WTC11 (cell line): ENCODE measurements at regions not wholly inside any gene's neighbourhood (a gene's known extent, or its start where the extent isn't known, plus 50 kb on each side); places are given as distances from the start of the nearest gene placed in this dataset.

Experiments used
- ESRRA ChIP-seq: sonication (generic); formaldehyde crosslinking; IDR thresholded peaks from 2 replicates; pipeline ENCODE4 v1.8.1; 2022; ENCODE audit warnings: mild to moderate bottlenecking, missing genetic modification reagents, borderline replicate concordance
- FOXJ3 ChIP-seq: sonication (generic); formaldehyde crosslinking; IDR thresholded peaks from 2 replicates; pipeline ENCODE4 v1.9.0; 2021; ENCODE audit warnings: missing genetic modification reagents, mild to moderate bottlenecking, borderline replicate concordance
- KAT7 ChIP-seq: sonication (generic); formaldehyde crosslinking; IDR thresholded peaks from 2 replicates; pipeline ENCODE4 v1.8.1; 2023; ENCODE audit warnings: missing genetic modification reagents, mild to moderate bottlenecking, borderline replicate concordance
- ZNF423 ChIP-seq: fragments of 250-450 bp; sonication (Bioruptor Pico); IDR thresholded peaks from 2 replicates; pipeline ENCODE4 v2.1.2; 2022; ENCODE audit warnings: mild to moderate bottlenecking, moderate library complexity
- TF ChIP-seq, protein P1 (sequence below): fragments of 200-600 bp; IDR thresholded peaks from 2 replicates; pipeline ENCODE4 v1.8.0; 2022; ENCODE audit warnings: antibody characterized with exemption
- TF ChIP-seq, protein P2 (sequence below): sonication (generic); formaldehyde crosslinking; IDR thresholded peaks from 2 replicates; pipeline ENCODE4 v1.8.0; 2022; ENCODE audit warnings: mild to moderate bottlenecking, missing genetic modification reagents
- TF ChIP-seq, protein P3 (sequence below): sonication (generic); formaldehyde crosslinking; IDR thresholded peaks from 2 replicates; pipeline ENCODE4 v1.8.1; 2022; ENCODE audit warnings: low read depth, missing genetic modification reagents, borderline replicate concordance

DNA sequence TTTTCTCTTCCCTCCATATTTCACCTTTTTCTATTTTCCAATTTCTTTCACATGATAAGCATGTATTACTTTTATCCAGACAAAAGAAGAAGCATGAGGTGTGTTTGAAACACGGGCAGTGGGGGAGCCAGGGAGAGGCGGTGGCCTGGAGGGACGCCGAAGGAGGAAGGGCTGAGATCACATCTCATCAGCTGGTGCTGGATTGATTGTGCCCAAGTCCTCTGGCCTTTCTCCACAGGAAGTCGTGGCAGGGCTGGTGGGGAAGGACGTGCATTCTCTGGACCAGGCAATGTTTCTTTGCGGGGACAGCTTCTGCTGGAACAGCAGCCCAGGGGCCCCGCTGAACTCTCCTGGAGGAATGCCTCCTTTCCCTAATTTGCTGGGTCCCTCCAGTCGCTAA lies 82.9 kb downstream of the MIAT start:
- TF ChIP-seq, protein P1, sequence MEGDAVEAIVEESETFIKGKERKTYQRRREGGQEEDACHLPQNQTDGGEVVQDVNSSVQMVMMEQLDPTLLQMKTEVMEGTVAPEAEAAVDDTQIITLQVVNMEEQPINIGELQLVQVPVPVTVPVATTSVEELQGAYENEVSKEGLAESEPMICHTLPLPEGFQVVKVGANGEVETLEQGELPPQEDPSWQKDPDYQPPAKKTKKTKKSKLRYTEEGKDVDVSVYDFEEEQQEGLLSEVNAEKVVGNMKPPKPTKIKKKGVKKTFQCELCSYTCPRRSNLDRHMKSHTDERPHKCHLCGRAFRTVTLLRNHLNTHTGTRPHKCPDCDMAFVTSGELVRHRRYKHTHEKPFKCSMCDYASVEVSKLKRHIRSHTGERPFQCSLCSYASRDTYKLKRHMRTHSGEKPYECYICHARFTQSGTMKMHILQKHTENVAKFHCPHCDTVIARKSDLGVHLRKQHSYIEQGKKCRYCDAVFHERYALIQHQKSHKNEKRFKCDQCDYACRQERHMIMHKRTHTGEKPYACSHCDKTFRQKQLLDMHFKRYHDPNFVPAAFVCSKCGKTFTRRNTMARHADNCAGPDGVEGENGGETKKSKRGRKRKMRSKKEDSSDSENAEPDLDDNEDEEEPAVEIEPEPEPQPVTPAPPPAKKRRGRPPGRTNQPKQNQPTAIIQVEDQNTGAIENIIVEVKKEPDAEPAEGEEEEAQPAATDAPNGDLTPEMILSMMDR, result no peak
- no peak for TF ChIP-seq ZNF423 (CRISPR knock-in tag)
- TF ChIP-seq KAT7, result no peak
- TF ChIP-seq ESRRA (CRISPR knock-in tag), result no peak
- TF ChIP-seq FOXJ3 (CRISPR knock-in tag), result no peak
- TF ChIP-seq, protein P2, sequence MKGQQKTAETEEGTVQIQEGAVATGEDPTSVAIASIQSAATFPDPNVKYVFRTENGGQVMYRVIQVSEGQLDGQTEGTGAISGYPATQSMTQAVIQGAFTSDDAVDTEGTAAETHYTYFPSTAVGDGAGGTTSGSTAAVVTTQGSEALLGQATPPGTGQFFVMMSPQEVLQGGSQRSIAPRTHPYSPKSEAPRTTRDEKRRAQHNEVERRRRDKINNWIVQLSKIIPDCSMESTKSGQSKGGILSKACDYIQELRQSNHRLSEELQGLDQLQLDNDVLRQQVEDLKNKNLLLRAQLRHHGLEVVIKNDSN (CRISPR knock-in tag), result no peak
- TF ChIP-seq, protein P3, sequence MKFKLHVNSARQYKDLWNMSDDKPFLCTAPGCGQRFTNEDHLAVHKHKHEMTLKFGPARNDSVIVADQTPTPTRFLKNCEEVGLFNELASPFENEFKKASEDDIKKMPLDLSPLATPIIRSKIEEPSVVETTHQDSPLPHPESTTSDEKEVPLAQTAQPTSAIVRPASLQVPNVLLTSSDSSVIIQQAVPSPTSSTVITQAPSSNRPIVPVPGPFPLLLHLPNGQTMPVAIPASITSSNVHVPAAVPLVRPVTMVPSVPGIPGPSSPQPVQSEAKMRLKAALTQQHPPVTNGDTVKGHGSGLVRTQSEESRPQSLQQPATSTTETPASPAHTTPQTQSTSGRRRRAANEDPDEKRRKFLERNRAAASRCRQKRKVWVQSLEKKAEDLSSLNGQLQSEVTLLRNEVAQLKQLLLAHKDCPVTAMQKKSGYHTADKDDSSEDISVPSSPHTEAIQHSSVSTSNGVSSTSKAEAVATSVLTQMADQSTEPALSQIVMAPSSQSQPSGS (CRISPR knock-in tag), result no peak
